NCI-H1105 treated with DMSO at 0.1 percent for 48 hours (cell line): ENCODE measurements at regions not wholly inside any gene's neighbourhood (a gene's known extent, or its start where the extent isn't known, plus 50 kb on each side); places are given as distances from the start of the nearest gene placed in this dataset.
"Not testable (repeated sequence)": the region's sequence is repeated elsewhere in the genome, so short reads cannot be mapped to it uniquely, and the experiment has no call there.

Source experiments
- DNase-seq: peaks from one replicate; lab custom pipeline; 2025; lab: John Stamatoyannopoulos, UW

- DNase-seq: no peak
Observed at GRCh38 chr6:81962198-81962597, 209.7 kb upstream of the TENT5A start.

GRCh38 chr6:81950877-81951276, 198.4 kb upstream of the TENT5A start:
- no peak for DNase-seq

GRCh38 chr6:81948861-81949260, 196.4 kb upstream of the TENT5A start:
- DNase-seq: no peak

DNA sequence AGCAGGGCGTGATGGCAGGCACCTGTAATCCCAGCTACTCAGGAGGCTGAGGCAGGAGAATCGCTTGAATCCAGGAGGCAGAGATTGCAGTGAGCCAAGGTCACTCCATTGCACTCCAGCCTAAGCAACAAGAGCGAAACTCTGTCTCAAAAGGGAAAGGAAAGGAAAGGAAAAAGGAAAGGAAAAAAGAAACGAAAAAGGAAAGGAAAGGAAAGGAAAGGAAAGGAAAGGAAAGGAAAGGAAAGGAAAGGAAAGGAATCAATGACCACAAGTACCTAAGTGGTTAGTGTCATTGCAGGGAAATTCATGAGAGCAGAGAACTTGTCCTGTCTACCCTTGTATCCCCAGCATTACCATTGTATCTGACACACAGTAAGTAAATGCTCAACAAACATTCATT, 195.7 kb upstream of the TENT5A start:
- DNase-seq: not testable (repeated sequence)

GRCh38 chr6:81944661-81945060, 192.2 kb upstream of the TENT5A start:
- DNase-seq: no peak

DNA sequence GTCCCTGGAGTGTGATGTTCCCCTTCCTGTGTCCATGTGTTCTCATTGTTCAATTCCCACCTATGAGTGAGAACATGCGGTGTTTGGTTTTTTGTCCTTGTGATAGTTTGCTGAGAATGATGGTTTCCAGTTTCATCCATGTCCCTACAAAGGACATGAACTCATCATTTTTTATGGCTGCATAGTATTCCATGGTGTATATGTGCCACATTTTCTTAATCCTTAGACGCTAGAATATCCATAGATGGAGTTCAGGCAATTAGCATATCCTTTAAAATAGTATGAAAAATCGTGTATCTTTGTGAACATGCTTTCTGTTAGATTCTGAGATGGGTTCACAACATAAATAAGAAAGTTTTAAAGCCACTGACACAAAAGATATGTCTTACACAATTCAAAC, 190.4 kb upstream of the TENT5A start:
- DNase-seq: not testable (repeated sequence)

DNA sequence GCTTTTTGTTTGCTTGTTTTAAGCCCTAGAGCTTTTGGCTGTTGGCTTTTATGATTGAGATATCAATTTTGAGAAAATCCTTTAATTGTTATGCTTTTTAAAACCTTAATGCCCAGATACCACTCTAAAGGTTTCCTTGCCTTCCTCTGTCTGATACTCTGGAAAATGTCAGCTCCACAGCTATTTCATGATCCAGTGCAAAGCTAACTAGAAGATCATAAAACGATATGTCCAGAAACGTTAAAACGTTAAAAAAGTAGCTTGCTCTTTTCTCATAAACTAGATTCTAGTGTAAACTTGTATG, 189.5 kb upstream of the TENT5A start:
- no peak for DNase-seq

- no peak for DNase-seq
Observed at GRCh38 chr6:81940451-81940985, 188.0 kb upstream of the TENT5A start.

GRCh38 chr6:81939766-81940165, 187.3 kb upstream of the TENT5A start:
- DNase-seq: no peak

DNA sequence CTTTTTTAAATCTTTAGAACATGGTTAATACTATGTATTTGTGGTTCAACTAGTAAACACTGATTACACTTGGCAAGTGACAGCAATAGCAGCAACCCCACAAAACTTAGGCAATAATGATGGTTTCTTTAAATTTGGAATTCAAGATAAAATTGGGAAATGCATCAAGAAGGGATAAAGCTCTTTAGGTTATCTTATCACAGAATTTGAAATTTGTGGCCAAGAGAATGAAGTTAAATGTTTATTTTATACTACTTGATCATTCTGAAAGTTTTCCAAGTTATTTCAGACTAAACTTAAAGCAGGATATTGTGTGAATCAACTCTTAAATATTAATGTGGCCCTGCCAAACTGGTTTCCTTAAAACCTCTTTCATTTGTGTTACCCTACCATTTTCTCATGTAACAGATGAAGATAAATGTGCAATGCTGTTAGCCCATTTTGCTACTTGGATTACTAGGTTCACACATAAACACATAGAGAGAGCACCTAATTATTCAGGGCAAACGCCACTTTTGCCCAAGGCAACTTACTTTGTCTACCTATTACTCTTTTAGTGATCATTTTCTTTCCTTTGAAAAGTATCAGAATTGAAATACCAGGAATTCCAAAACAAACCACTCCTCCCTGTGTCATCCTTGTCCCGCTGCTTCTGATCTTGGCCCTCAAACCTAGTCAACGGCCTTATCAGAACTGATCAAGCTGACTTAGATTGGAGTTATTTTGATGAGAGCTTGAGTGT, 186.7 kb upstream of the TENT5A start:
- DNase-seq: no peak

DNA sequence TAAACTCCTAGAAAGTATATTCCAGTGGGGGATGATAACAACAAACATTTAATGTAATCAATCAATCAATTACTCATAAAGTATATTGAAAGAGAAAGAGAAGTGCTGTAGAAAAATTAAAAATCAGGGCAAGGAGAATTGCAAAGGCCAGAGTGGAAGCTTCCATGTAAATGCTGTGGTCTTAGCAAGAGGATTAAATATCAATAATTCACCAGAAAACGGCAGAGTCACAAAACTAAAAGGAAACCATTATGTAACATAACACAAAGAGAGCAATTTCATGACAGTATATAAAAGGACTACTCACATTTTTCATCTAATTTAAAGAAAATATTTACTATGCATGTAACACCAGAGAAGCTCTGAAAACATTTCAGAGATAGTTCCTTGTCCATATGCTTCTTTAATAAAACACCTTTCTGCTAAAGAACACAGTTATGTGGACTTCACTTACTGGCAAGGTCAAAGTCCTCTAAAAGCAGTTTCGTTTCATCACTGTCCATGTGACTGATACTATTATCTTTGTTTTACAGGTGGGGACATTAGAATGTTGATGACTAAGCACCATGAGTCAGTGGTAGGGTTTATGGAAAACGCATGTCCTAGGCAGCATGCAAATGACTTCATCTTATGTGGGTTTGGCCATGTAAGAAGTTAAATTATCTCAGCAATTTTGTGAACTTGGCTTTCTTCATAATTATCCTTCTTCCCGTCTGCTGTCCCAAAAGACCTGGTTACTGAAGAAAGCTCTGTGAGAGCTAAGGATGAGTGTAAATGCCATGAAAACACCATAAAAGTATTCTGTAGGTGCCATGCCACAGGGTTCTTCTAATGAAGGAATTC, 185.8 kb upstream of the TENT5A start:
- no peak for DNase-seq

GRCh38 chr6:81937296-81937937, 184.9 kb upstream of the TENT5A start:
- no peak for DNase-seq

- DNase-seq: no peak
Observed at GRCh38 chr6:81934936-81935335, 182.5 kb upstream of the TENT5A start.

- no peak for DNase-seq
Observed at GRCh38 chr6:81933608-81934051, 181.1 kb upstream of the TENT5A start.

DNA sequence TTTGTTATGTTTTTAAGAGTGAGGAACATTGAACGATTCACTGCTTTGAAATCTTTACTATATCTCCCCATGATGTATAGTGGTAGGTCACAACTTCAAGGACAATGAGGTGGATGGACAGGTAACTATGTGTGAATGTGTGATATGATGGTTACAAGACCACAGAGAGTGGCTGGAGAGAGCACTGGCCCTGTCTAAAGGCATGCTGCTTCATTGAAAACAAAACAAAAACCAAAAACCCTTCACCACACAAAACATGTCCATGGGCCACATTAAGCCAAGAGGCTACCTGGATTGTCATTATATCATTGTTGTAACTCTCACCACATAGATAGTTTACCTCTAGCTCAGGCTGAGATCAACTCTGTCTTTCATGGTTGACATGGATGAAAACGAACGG, 180.6 kb upstream of the TENT5A start:
- no peak for DNase-seq

GRCh38 chr6:81932448-81932847, 180.0 kb upstream of the TENT5A start:
- DNase-seq: not testable (repeated sequence)

- no peak for DNase-seq
Observed at GRCh38 chr6:81929828-81930227, 177.3 kb upstream of the TENT5A start.

DNA sequence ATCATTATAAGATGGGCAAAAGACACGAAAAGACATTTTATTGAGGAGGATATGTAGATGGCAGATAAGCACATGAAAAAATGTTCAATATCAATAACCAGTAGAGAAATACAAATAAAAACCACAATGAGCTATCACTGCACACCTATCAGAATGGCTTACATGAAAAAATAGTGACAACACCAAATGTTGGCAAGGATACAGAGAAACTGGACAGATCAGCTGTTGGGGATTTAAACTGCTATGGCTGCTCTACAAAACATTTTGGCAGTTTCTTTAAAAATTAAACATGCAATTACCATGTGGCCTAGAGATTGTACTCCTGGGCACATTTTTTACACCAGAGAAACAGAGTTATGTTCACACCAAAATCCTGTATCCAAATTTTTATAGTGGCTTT, 172.7 kb upstream of the TENT5A start:
- no peak for DNase-seq

DNA sequence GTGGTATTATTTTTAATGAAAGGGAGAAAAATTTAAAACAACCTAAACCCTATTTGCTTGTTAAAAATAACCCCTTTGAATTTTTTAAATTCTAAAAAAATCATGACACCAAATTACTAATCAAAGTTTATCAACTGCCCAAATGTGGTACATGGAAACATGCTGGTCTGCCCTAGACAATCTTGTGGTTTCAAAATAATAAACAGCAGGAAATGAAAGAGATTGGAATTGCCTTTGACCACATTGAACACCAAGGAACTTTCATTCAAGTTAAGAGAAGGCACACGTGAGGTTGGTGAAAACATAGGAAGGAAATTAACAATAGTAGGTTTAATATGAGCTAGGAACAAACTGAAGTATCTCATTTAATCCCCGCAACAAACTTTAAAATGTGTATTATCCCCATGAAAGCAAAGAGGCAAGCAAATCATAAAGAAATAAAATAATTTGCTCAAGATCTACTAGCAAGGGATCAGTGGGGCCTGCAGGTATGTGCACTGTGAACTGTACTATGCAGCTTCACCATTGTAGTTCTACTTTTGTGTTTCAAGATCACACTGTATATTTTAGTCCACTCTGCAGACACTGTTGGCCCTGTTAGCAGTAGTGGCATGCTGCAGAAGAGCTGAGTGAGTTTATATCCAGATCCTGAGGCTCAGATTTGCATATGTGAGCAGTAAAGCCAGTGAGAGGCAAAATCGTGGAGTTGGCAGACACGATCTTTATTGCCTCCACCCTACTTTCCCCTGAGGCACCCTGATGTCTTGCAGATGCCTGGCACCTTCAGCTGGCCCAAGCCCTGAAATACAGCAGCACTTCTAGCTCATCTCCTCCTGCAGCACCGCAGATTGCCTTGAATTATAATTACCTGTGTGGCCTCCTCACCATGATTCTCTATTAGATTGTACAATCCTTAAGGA, 157.8 kb upstream of the TENT5A start:
- DNase-seq: no peak

DNA sequence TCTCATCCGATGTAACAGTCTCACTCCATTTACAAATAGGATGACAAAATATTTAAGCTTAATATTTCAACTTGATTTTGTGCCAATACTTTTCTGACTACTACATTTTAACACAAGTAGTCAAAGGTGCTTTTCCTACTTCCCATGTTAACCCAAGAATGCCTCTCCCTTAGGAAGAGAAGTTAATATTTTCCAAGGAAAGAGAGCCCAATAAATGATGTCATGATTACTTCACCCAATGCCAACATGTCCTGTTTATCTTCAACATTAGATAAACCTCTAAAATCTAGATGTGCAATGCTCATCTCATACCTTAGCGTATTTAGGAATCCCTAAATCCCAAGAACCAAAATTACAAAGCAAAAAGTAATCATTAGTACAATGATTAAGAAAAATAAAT, 156.7 kb upstream of the TENT5A start:
- no peak for DNase-seq

DNA sequence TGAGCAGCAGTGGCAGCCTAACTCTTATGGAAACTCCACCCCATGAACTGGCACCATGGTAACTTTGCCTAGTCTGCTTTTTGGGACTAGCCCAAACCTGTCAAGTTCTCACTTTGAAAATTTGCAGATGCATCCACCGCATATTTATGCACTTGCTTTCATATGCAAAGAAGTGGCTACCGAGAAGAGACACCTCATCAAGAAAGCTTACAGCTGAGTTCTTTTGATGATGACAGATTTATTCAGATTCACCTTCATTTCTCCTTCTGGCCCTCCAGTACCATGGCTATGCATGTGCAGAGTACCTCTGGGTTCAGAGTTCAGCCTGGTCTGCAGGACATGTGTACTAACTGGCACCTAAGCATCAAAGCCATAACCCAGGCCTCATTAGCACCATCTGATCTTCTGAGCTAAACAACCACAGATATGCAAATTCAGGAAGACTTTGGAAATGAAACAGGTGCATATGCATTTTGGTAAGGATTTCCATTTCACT, 154.3 kb upstream of the TENT5A start:
- no peak for DNase-seq

GRCh38 chr6:81906041-81906440, 153.6 kb upstream of the TENT5A start:
- no peak for DNase-seq
